ENCODE measurements at regions not wholly inside any gene's neighbourhood (a gene's known extent, or its start where the extent isn't known, plus 50 kb on each side); places are given as distances from the start of the nearest gene placed in this dataset.

DNA sequence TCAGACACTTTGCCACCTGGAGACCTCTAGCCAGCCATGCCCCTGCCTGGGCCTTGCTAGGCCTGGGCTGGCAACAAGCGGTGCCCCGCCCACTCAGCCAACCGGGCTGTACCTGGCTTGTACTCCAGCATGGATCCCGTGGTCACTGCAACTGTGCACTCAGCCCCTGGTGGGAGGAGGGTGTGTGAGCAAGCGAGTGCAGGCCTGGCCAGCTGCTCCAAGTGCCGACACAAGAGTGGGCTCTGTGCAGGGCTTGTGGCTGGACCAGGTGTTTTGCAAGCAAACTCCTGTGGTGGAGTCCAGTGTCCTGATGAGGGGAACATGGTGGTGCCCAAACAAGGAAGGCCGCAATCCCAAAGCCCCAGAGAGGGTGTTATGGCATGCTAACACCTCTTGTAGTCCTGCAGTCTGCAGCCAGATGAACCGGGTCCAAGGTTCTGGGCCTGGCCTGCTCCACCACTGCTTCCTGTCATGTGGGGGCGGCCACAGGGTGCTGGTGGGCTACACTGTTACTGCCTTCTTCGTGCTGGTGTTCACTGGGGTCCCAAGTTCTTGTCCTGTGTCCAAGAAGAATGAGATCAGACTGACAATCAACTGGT is 60.1 kb upstream of the CD28 start:
- Mint-ChIP-seq H3K4me3 (no peak overlapping the region), H3K4me1 (peaks cover 27% of the 10 kb centered on the region), H3K9me3 (peaks cover 3% of the 10 kb centered on the region), H3K27ac (peak overlapping the region in 1 of 3 experiments; percentile 52), H3K36me3 (ENCODE audit: low read depth) (no peaks in the 10 kb centered on the region), H3K27me3 (ENCODE audit: low read depth) (no peaks in the 10 kb centered on the region)
- TF ChIP-seq, protein P1, sequence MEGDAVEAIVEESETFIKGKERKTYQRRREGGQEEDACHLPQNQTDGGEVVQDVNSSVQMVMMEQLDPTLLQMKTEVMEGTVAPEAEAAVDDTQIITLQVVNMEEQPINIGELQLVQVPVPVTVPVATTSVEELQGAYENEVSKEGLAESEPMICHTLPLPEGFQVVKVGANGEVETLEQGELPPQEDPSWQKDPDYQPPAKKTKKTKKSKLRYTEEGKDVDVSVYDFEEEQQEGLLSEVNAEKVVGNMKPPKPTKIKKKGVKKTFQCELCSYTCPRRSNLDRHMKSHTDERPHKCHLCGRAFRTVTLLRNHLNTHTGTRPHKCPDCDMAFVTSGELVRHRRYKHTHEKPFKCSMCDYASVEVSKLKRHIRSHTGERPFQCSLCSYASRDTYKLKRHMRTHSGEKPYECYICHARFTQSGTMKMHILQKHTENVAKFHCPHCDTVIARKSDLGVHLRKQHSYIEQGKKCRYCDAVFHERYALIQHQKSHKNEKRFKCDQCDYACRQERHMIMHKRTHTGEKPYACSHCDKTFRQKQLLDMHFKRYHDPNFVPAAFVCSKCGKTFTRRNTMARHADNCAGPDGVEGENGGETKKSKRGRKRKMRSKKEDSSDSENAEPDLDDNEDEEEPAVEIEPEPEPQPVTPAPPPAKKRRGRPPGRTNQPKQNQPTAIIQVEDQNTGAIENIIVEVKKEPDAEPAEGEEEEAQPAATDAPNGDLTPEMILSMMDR (IDR thresholded peaks at IDR 0.05; ENCODE audit: unreplicated experiment in 3 of 3), result no peak

GRCh38 chr2:203646961-203647360 is 59.5 kb upstream of the CD28 start:
- Mint-ChIP-seq H3K9me3 (no peaks in the 10 kb centered on the region), H3K27ac (no peak overlapping the region), H3K4me3 (no peak overlapping the region), H3K27me3 (ENCODE audit: low read depth) (no peaks in the 10 kb centered on the region), H3K4me1 (peaks cover 33% of the 10 kb centered on the region), H3K36me3 (ENCODE audit: low read depth) (no peaks in the 10 kb centered on the region)
- TF ChIP-seq, protein P1 (IDR thresholded peaks at IDR 0.05; ENCODE audit: unreplicated experiment in 3 of 3), result no peak

DNA sequence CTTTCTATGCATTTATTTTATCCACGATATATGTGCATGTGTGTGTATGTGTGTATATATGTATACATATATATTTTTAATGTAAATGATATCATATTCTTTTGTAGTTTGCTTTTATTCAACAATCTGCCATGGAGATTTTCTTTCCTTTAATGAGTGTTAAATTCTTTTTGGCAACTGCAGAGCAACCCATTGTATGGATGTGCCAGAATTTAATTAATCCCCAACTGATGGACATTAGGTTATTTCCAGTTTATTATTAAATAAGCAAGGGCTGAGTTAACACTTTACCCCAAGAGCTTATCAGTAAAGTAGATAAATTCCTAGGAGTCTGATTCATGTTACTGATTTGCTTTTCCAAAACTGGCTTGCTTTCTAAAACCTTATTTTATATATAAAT is 58.9 kb upstream of the CD28 start:
- Mint-ChIP-seq H3K27ac (no peak overlapping the region), H3K4me1 (peaks cover 33% of the 10 kb centered on the region), H3K27me3 (ENCODE audit: low read depth) (no peaks in the 10 kb centered on the region), H3K4me3 (no peak overlapping the region), H3K36me3 (ENCODE audit: low read depth) (no peaks in the 10 kb centered on the region), H3K9me3 (no peaks in the 10 kb centered on the region)
- TF ChIP-seq, protein P1 (IDR thresholded peaks at IDR 0.05; ENCODE audit: unreplicated experiment in 3 of 3), result no peak

- H3K4me3 Mint-ChIP-seq, result no peak overlapping the region
These were observed 58.2 kb upstream of the CD28 start for GRCh38 chr2:203648273-203648672.

GRCh38 chr2:203649176-203649814 is 57.1 kb upstream of the CD28 start:
- TF ChIP-seq, protein P1 (IDR thresholded peaks at IDR 0.05; ENCODE audit: unreplicated experiment in 3 of 3), result no peak
- no peaks in the 10 kb centered on the region for H3K9me3 Mint-ChIP-seq
- H3K4me1 Mint-ChIP-seq, result peaks cover 33% of the 10 kb centered on the region
- H3K4me3 Mint-ChIP-seq, result no peak overlapping the region
- no peaks in the 10 kb centered on the region for H3K27me3 Mint-ChIP-seq (ENCODE audit: low read depth)
- H3K36me3 Mint-ChIP-seq (ENCODE audit: low read depth), result no peaks in the 10 kb centered on the region
- H3K27ac Mint-ChIP-seq, result peak overlapping the region in 2 of 3 experiments; percentile 63 to 78

More at GRCh38 chr2:203648273-203648672, 58.2 kb upstream of the CD28 start:
- H3K36me3 Mint-ChIP-seq (ENCODE audit: low read depth), result no peaks in the 10 kb centered on the region
- peaks cover 33% of the 10 kb centered on the region for H3K4me1 Mint-ChIP-seq
- H3K27ac Mint-ChIP-seq, result no peak overlapping the region
- no peaks in the 10 kb centered on the region for H3K27me3 Mint-ChIP-seq (ENCODE audit: low read depth)
- H3K9me3 Mint-ChIP-seq, result no peaks in the 10 kb centered on the region
- TF ChIP-seq, protein P1 (IDR thresholded peaks at IDR 0.05; ENCODE audit: unreplicated experiment in 3 of 3), result no peak
